CD4-positive, alpha-beta T cell treated with Interleukin-10 for 1 hour (primary cell): ENCODE measurements at regions not wholly inside any gene's neighbourhood (a gene's known extent, or its start where the extent isn't known, plus 50 kb on each side); places are given as distances from the start of the nearest gene placed in this dataset.
"Not testable (repeated sequence)": the region's sequence is repeated elsewhere in the genome, so short reads cannot be mapped to it uniquely, and the experiment has no call there.

Source experiments
- DNase-seq: peaks from one replicate; pipeline ENCODE4 v3.0.0-alpha.2; 2020

GRCh38 chr19:29154163-29154562, 58.8 kb downstream of the UQCRFS1 start:
- DNase-seq = no peak

- DNase-seq = no peak
Observed at GRCh38 chr19:29145756-29146155, 67.2 kb downstream of the UQCRFS1 start.

- no peak for DNase-seq
Observed at GRCh38 chr19:29143183-29143582, 69.8 kb downstream of the UQCRFS1 start.

- DNase-seq = no peak
Observed at GRCh38 chr19:29139227-29139626, 73.7 kb downstream of the UQCRFS1 start.

GRCh38 chr19:29138206-29138605, 74.7 kb downstream of the UQCRFS1 start:
- not testable (repeated sequence) for DNase-seq

- no peak for DNase-seq
Observed at GRCh38 chr19:29131456-29131855, 81.5 kb downstream of the UQCRFS1 start.

GRCh38 chr19:29129148-29129547, 83.8 kb downstream of the UQCRFS1 start:
- DNase-seq = no peak

GRCh38 chr19:29128203-29128602, 84.7 kb downstream of the UQCRFS1 start:
- DNase-seq = no peak

GRCh38 chr19:29122185-29122584, 90.8 kb downstream of the UQCRFS1 start:
- DNase-seq = no peak

GRCh38 chr19:29121684-29122083, 91.3 kb downstream of the UQCRFS1 start:
- no peak for DNase-seq

- DNase-seq = no peak
Observed at GRCh38 chr19:29120466-29120865, 92.5 kb downstream of the UQCRFS1 start.

GRCh38 chr19:29119590-29119989, 93.4 kb downstream of the UQCRFS1 start:
- DNase-seq = no peak

- DNase-seq = no peak
Observed at GRCh38 chr19:29118389-29118788, 94.6 kb downstream of the UQCRFS1 start.

- DNase-seq = no peak
Observed at GRCh38 chr19:29117926-29118325, 95.0 kb downstream of the UQCRFS1 start.

GRCh38 chr19:29115181-29115580, 97.8 kb downstream of the UQCRFS1 start:
- no peak for DNase-seq

GRCh38 chr19:29113838-29114237, 99.1 kb downstream of the UQCRFS1 start:
- DNase-seq = no peak

GRCh38 chr19:29111576-29111975, 101.4 kb downstream of the UQCRFS1 start:
- DNase-seq = no peak

- no peak for DNase-seq
Observed at GRCh38 chr19:29107831-29108230, 105.1 kb downstream of the UQCRFS1 start.

GRCh38 chr19:29106346-29106885, 106.5 kb downstream of the UQCRFS1 start:
- no peak for DNase-seq

- no peak for DNase-seq
Observed at GRCh38 chr19:29105629-29106292, 107.2 kb downstream of the UQCRFS1 start.

- DNase-seq = no peak
Observed at GRCh38 chr19:29104605-29105241, 108.2 kb downstream of the UQCRFS1 start.

GRCh38 chr19:29098863-29099481, 114.0 kb downstream of the UQCRFS1 start:
- DNase-seq = no peak

- no peak for DNase-seq
Observed at GRCh38 chr19:29098091-29098490, 114.9 kb downstream of the UQCRFS1 start.

GRCh38 chr19:29096896-29097295, 116.1 kb downstream of the UQCRFS1 start:
- no peak for DNase-seq
